ENCODE measurements at regions not wholly inside any gene's neighbourhood (a gene's known extent, or its start where the extent isn't known, plus 50 kb on each side); places are given as distances from the start of the nearest gene placed in this dataset.

DNA sequence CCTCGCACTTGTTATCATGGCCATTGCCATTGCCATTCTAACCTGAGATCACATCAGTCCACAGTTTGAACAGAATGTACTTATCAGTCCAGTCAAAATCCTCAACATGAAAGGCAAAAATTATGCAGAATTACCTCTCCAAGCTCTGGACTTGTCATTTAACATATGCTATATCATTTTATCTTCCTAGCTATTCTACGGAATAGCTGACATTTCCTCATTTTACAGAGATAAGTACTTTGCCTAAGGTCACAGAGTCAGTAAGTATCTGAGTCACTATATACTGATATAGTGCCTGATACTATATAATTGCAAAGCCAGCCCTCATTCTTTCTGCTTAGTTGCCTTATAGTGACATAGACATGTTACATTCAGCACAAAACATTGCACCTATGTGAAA is 456.9 kb upstream of the GHITM start:
- Histone ChIP-seq H3K27me3 (ENCODE audit: control insufficient read depth in 5 of 5, insufficient read depth in 4 of 5, low read length in 5 of 5) (no peaks in the 10 kb centered on the region), H3K27ac (ENCODE audit: low read depth, low read length) (no peak overlapping the region), H3K4me1 (ENCODE audit: control insufficient read depth in 5 of 5, insufficient read depth in 5 of 5, low read length in 5 of 5) (no peaks in the 10 kb centered on the region)

DNA sequence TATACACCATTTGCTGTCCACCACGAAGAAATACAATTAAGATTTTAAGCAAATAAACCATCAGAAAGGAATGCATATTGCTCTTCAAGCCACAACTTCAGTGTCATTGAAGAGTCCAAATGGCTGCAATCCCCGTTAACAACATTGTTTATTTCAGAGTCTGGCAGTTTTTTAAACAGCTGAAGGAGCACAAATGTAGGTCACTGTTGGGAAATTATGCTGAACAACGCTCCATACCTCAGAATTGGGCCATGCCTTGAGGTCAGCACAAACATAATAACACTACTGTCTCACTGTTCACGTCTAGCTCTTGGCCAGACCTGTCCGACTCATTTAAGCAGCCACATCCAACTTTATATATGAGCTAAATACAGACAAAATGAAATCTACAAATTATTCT is 453.9 kb upstream of the GHITM start:
- no peak overlapping the region for H3K9ac ChIP-seq (ENCODE audit: low read length in 5 of 5)
- no peak overlapping the region for H3K27ac ChIP-seq (ENCODE audit: low read depth, low read length)
- H3K27me3 ChIP-seq (ENCODE audit: control insufficient read depth in 5 of 5, insufficient read depth in 4 of 5, low read length in 5 of 5): no peaks in the 10 kb centered on the region
- H3K4me3 ChIP-seq (ENCODE audit: low read depth in 1 of 5, low read length in 5 of 5): no peak overlapping the region
- H3K9me3 ChIP-seq (ENCODE audit: control insufficient read depth in 5 of 5, low read length in 5 of 5): no peaks in the 10 kb centered on the region
- no peaks in the 10 kb centered on the region for H3K36me3 ChIP-seq (ENCODE audit: control insufficient read depth in 5 of 5, insufficient read depth in 5 of 5, low read length in 5 of 5)
- no peaks in the 10 kb centered on the region for H3K4me1 ChIP-seq (ENCODE audit: control insufficient read depth in 5 of 5, insufficient read depth in 5 of 5, low read length in 5 of 5)

More for the DNA sequence above, 456.9 kb upstream of the GHITM start:
- Histone ChIP-seq H3K36me3 (ENCODE audit: control insufficient read depth in 5 of 5, insufficient read depth in 5 of 5, low read length in 5 of 5) (no peaks in the 10 kb centered on the region), H3K4me3 (ENCODE audit: low read depth in 1 of 5, low read length in 5 of 5) (no peak overlapping the region), H3K9ac (ENCODE audit: low read length in 5 of 5) (no peak overlapping the region), H3K9me3 (ENCODE audit: control insufficient read depth in 5 of 5, low read length in 5 of 5) (no peaks in the 10 kb centered on the region)

GRCh38 chr10:83691791-83692596 is 447.3 kb upstream of the GHITM start:
- no peak overlapping the region for H3K27ac ChIP-seq (ENCODE audit: low read depth, low read length)

GRCh38 chr10:83698899-83699298 is 440.4 kb upstream of the GHITM start:
- H3K4me3 ChIP-seq (ENCODE audit: low read depth in 1 of 5, low read length in 5 of 5): no peak overlapping the region
- H3K27ac ChIP-seq (ENCODE audit: low read depth, low read length): no peak overlapping the region
- H3K9ac ChIP-seq (ENCODE audit: low read length in 5 of 5): no peak overlapping the region
- no peaks in the 10 kb centered on the region for H3K36me3 ChIP-seq (ENCODE audit: control insufficient read depth in 5 of 5, insufficient read depth in 5 of 5, low read length in 5 of 5)
- no peaks in the 10 kb centered on the region for H3K27me3 ChIP-seq (ENCODE audit: control insufficient read depth in 5 of 5, insufficient read depth in 4 of 5, low read length in 5 of 5)
- no peaks in the 10 kb centered on the region for H3K4me1 ChIP-seq (ENCODE audit: control insufficient read depth in 5 of 5, insufficient read depth in 5 of 5, low read length in 5 of 5)
- H3K9me3 ChIP-seq (ENCODE audit: control insufficient read depth in 5 of 5, low read length in 5 of 5): no peaks in the 10 kb centered on the region

More at GRCh38 chr10:83691791-83692596, 447.3 kb upstream of the GHITM start:
- Histone ChIP-seq H3K9me3 (ENCODE audit: control insufficient read depth in 5 of 5, low read length in 5 of 5) (no peaks in the 10 kb centered on the region), H3K4me1 (ENCODE audit: control insufficient read depth in 5 of 5, insufficient read depth in 5 of 5, low read length in 5 of 5) (no peaks in the 10 kb centered on the region), H3K4me3 (ENCODE audit: low read depth in 1 of 5, low read length in 5 of 5) (no peak overlapping the region), H3K27me3 (ENCODE audit: control insufficient read depth in 5 of 5, insufficient read depth in 4 of 5, low read length in 5 of 5) (no peaks in the 10 kb centered on the region), H3K9ac (ENCODE audit: low read length in 5 of 5) (no peak overlapping the region), H3K36me3 (ENCODE audit: control insufficient read depth in 5 of 5, insufficient read depth in 5 of 5, low read length in 5 of 5) (no peaks in the 10 kb centered on the region)

DNA sequence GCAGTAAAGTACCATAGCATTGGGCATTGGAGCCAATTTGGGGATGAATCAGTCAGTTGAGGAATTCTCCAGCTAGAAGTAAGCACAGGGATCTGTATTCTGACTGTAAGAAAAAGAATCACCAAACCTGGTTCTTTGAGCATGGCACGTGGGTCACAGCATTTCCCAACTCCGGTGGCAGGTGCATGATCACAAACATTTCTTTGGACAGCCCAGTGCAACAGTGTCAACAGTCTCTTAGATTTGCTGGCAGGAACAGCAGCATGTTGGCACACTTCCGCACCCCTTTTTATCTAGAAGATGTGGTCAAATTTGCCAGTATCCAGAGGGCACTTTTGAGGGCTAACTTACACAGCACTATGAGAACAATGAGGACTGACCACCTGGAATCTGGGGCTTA is 437.5 kb upstream of the GHITM start:
- H3K27ac ChIP-seq (ENCODE audit: low read depth, low read length): no peak overlapping the region
- H3K36me3 ChIP-seq (ENCODE audit: control insufficient read depth in 5 of 5, insufficient read depth in 5 of 5, low read length in 5 of 5): no peaks in the 10 kb centered on the region
- H3K27me3 ChIP-seq (ENCODE audit: control insufficient read depth in 5 of 5, insufficient read depth in 4 of 5, low read length in 5 of 5): no peaks in the 10 kb centered on the region
- no peaks in the 10 kb centered on the region for H3K4me1 ChIP-seq (ENCODE audit: control insufficient read depth in 5 of 5, insufficient read depth in 5 of 5, low read length in 5 of 5)
- H3K4me3 ChIP-seq (ENCODE audit: low read depth in 1 of 5, low read length in 5 of 5): no peak overlapping the region
- H3K9ac ChIP-seq (ENCODE audit: low read length in 5 of 5): no peak overlapping the region
- H3K9me3 ChIP-seq (ENCODE audit: control insufficient read depth in 5 of 5, low read length in 5 of 5): no peaks in the 10 kb centered on the region

- H3K9me3 ChIP-seq (ENCODE audit: control insufficient read depth in 5 of 5, low read length in 5 of 5): no peaks in the 10 kb centered on the region
- H3K27ac ChIP-seq (ENCODE audit: low read depth, low read length): no peak overlapping the region
- no peaks in the 10 kb centered on the region for H3K4me1 ChIP-seq (ENCODE audit: control insufficient read depth in 5 of 5, insufficient read depth in 5 of 5, low read length in 5 of 5)
- no peaks in the 10 kb centered on the region for H3K36me3 ChIP-seq (ENCODE audit: control insufficient read depth in 5 of 5, insufficient read depth in 5 of 5, low read length in 5 of 5)
- H3K27me3 ChIP-seq (ENCODE audit: control insufficient read depth in 5 of 5, insufficient read depth in 4 of 5, low read length in 5 of 5): no peaks in the 10 kb centered on the region
- no peak overlapping the region for H3K9ac ChIP-seq (ENCODE audit: low read length in 5 of 5)
- H3K4me3 ChIP-seq (ENCODE audit: low read depth in 1 of 5, low read length in 5 of 5): no peak overlapping the region
These were observed 436.6 kb upstream of the GHITM start for GRCh38 chr10:83702731-83703130.

GRCh38 chr10:83706120-83706519 is 433.2 kb upstream of the GHITM start:
- Histone ChIP-seq H3K9me3 (ENCODE audit: control insufficient read depth in 5 of 5, low read length in 5 of 5) (no peaks in the 10 kb centered on the region), H3K4me3 (ENCODE audit: low read depth in 1 of 5, low read length in 5 of 5) (no peak overlapping the region), H3K27ac (ENCODE audit: low read depth, low read length) (no peak overlapping the region), H3K4me1 (ENCODE audit: control insufficient read depth in 5 of 5, insufficient read depth in 5 of 5, low read length in 5 of 5) (no peaks in the 10 kb centered on the region), H3K27me3 (ENCODE audit: control insufficient read depth in 5 of 5, insufficient read depth in 4 of 5, low read length in 5 of 5) (no peaks in the 10 kb centered on the region), H3K9ac (ENCODE audit: low read length in 5 of 5) (no peak overlapping the region), H3K36me3 (ENCODE audit: control insufficient read depth in 5 of 5, insufficient read depth in 5 of 5, low read length in 5 of 5) (no peaks in the 10 kb centered on the region)

- Histone ChIP-seq H3K9ac (ENCODE audit: low read length in 5 of 5) (no peak overlapping the region), H3K36me3 (ENCODE audit: control insufficient read depth in 5 of 5, insufficient read depth in 5 of 5, low read length in 5 of 5) (no peaks in the 10 kb centered on the region), H3K4me1 (ENCODE audit: control insufficient read depth in 5 of 5, insufficient read depth in 5 of 5, low read length in 5 of 5) (no peaks in the 10 kb centered on the region), H3K27ac (ENCODE audit: low read depth, low read length) (no peak overlapping the region), H3K27me3 (ENCODE audit: control insufficient read depth in 5 of 5, insufficient read depth in 4 of 5, low read length in 5 of 5) (no peaks in the 10 kb centered on the region), H3K9me3 (ENCODE audit: control insufficient read depth in 5 of 5, low read length in 5 of 5) (no peaks in the 10 kb centered on the region), H3K4me3 (ENCODE audit: low read depth in 1 of 5, low read length in 5 of 5) (no peak overlapping the region)
These were observed 432.2 kb upstream of the GHITM start for GRCh38 chr10:83706952-83707582.

DNA sequence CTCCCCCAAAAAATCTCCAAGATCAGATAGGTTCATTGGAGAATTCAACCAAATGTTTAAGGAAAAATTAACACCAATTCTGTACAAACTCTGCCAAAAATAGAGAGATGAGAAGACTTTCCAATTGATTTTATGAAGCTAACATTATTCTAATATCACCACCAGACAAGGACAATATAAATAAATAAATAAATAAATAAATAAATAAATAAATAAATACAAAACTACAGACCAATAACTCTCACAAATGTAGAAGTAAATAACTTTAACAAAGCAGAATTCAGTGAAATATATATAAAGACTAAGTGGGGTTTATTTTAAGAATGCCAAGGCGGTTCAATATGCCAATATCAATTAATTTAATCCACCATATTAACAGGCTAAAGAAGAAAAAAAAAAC is 425.9 kb upstream of the GHITM start:
- no peaks in the 10 kb centered on the region for H3K4me1 ChIP-seq (ENCODE audit: control insufficient read depth in 5 of 5, insufficient read depth in 5 of 5, low read length in 5 of 5)
- no peaks in the 10 kb centered on the region for H3K36me3 ChIP-seq (ENCODE audit: control insufficient read depth in 5 of 5, insufficient read depth in 5 of 5, low read length in 5 of 5)

DNA sequence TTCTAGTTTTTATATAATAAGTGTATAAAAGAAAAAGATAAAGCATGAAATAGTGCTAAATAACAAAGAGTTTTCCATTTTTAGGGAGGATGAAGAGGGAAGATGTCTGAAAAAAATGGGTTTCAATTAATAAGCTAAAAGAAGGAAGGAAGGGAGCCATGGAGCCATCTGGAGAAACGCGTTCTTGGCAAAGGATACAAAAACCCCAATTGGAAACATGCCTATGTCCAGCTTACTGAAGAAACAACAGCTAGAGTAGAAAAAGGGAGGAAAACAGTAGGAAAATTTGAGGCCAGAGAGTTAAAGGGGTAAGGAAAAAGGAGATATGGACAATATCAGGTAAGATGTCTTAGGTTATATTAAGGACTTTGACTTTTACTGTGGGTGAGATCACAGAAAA is 416.2 kb upstream of the GHITM start:
- Histone ChIP-seq H3K9ac (ENCODE audit: low read length in 5 of 5) (no peak overlapping the region), H3K27ac (ENCODE audit: low read depth, low read length) (no peak overlapping the region), H3K4me1 (ENCODE audit: control insufficient read depth in 5 of 5, insufficient read depth in 5 of 5, low read length in 5 of 5) (peaks cover 0 to 6% (median 0%) of the 10 kb centered on the region in 5 donors), H3K9me3 (ENCODE audit: control insufficient read depth in 5 of 5, low read length in 5 of 5) (peaks cover 2 to 4% (median 3%) of the 10 kb centered on the region in 5 donors), H3K27me3 (ENCODE audit: control insufficient read depth in 5 of 5, insufficient read depth in 4 of 5, low read length in 5 of 5) (no peaks in the 10 kb centered on the region), H3K36me3 (ENCODE audit: control insufficient read depth in 5 of 5, insufficient read depth in 5 of 5, low read length in 5 of 5) (no peaks in the 10 kb centered on the region), H3K4me3 (ENCODE audit: low read depth in 1 of 5, low read length in 5 of 5) (no peak overlapping the region)

More for the DNA sequence above, 425.9 kb upstream of the GHITM start:
- Histone ChIP-seq H3K27ac (ENCODE audit: low read depth, low read length) (no peak overlapping the region), H3K9me3 (ENCODE audit: control insufficient read depth in 5 of 5, low read length in 5 of 5) (peaks cover 0 to 4% (median 0%) of the 10 kb centered on the region in 5 donors), H3K4me3 (ENCODE audit: low read depth in 1 of 5, low read length in 5 of 5) (no peak overlapping the region), H3K9ac (ENCODE audit: low read length in 5 of 5) (no peak overlapping the region), H3K27me3 (ENCODE audit: control insufficient read depth in 5 of 5, insufficient read depth in 4 of 5, low read length in 5 of 5) (no peaks in the 10 kb centered on the region)

All from subcutaneous abdominal adipose tissue (tissue), 5 donors.